ENCODE measurements at regions not wholly inside any gene's neighbourhood (a gene's known extent, or its start where the extent isn't known, plus 50 kb on each side); places are given as distances from the start of the nearest gene placed in this dataset.

DNA sequence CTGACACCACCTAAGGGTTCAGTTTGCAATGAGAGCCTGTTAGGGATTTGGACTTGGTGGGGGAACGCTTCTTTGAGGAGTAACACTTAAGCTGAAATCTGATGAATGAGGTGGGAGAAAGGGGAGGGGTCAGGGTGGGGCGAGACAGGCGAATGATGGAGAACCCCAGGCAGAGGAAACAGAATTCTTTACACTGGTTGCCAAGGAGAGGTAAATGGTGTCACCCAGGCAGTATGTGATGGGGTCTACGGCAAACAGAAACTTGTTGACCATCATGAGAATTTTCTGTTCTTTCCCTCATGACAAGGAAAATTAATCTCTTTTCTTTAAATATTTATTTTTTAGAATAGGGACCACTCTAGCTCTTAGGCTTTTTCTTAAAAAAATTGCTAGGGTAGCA lies 157.2 kb upstream of the MITF start:
- CTCF ChIA-PET = no interaction called here
- POLR2A ChIA-PET = no interaction called here
- TF ChIP-seq, protein P1, sequence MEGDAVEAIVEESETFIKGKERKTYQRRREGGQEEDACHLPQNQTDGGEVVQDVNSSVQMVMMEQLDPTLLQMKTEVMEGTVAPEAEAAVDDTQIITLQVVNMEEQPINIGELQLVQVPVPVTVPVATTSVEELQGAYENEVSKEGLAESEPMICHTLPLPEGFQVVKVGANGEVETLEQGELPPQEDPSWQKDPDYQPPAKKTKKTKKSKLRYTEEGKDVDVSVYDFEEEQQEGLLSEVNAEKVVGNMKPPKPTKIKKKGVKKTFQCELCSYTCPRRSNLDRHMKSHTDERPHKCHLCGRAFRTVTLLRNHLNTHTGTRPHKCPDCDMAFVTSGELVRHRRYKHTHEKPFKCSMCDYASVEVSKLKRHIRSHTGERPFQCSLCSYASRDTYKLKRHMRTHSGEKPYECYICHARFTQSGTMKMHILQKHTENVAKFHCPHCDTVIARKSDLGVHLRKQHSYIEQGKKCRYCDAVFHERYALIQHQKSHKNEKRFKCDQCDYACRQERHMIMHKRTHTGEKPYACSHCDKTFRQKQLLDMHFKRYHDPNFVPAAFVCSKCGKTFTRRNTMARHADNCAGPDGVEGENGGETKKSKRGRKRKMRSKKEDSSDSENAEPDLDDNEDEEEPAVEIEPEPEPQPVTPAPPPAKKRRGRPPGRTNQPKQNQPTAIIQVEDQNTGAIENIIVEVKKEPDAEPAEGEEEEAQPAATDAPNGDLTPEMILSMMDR (IDR thresholded peaks at IDR 0.05; ENCODE audit: control extremely low read depth, extremely low read depth, low read depth, missing control alignments) = no peak
- DNase-seq (ENCODE audit: extremely low spot score) = no peak

DNA sequence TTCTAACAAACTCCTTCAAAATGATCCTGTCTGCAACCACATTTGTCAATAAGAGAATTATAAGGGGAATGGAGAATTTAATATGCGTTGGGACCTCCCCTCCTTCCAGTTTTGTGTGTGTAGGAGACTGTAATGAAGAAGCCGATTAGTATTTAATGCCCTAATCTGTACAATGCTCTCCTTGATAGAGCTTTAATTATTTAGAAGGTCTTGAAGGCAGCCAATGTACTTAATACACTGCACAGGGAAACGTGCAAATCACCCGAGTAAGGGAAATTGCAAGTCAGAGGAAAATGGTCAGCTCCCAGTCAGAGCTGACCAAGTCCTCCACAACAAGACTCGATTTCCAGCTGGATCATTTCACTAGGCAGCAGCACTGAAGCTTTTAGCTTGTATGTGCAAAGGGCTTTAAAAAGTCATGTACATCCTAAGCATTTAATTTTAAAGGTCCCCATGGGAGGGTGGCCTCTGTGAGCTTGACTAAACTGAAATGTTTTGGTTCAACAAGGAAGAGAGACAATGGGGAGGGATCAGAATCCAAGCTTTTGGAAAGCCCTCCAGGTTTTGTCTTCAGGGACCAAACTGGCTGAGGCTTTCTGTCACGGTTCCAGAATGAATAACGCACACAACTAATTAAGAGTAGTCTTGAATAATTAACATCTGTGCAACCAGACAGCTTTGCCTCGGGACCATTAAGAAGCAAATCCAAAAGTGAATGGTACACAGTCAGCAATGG lies 159.8 kb upstream of the MITF start:
- ChIA-PET CTCF (no interaction called here), POLR2A (no interaction called here)
- DNase-seq (ENCODE audit: extremely low spot score) = no peak
- TF ChIP-seq, protein P1 (IDR thresholded peaks at IDR 0.05; ENCODE audit: control extremely low read depth, extremely low read depth, low read depth, missing control alignments) = no peak

GRCh38 chr3:69569520-69569919 lies 169.7 kb upstream of the MITF start:
- TF ChIP-seq, protein P1 (IDR thresholded peaks at IDR 0.05; ENCODE audit: control extremely low read depth, extremely low read depth, low read depth, missing control alignments) = no peak
- ChIA-PET POLR2A (no interaction called here), CTCF (interaction anchor here (1.2 kb wide), 1 partner anchor 16 kb away, joined by 3 read pairs; no protein-coding TSS in a partner anchor)
- no peak for DNase-seq (ENCODE audit: extremely low spot score)

DNA sequence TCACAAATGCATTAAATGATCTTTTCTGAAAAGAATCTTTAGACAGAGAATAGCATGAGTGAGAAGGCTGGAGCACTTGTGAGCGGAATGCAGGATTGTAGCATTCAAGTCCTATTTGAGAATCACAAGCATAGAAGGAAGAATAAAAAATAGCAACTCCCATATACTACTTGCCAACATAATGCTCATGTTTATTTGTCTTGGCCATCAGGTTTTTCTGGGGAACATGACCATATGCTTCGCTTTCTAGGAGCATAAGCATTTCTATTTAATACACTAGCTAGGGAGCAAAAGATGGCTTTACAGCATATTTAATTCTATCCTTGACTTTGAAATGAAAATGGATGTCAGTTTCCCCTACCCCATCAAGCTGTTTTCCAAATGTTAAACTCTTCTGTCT lies 170.3 kb upstream of the MITF start:
- ChIA-PET POLR2A (no interaction called here), CTCF (interaction anchor here (1.2 kb wide), 1 partner anchor 17 kb away, joined by 3 read pairs; no protein-coding TSS in a partner anchor)
- no peak for DNase-seq (ENCODE audit: extremely low spot score)
- TF ChIP-seq, protein P1 (IDR thresholded peaks at IDR 0.05; ENCODE audit: control extremely low read depth, extremely low read depth, low read depth, missing control alignments) = no peak

- CTCF ChIA-PET = interaction anchor here (1.2 kb wide), 1 partner anchor 17 kb away, joined by 3 read pairs; no protein-coding TSS in a partner anchor
- POLR2A ChIA-PET = no interaction called here
- TF ChIP-seq, protein P1 (IDR thresholded peaks at IDR 0.05; ENCODE audit: control extremely low read depth, extremely low read depth, low read depth, missing control alignments) = no peak
- DNase-seq (ENCODE audit: extremely low spot score) = no peak
Measured at GRCh38 chr3:69568458-69568857, 170.8 kb upstream of the MITF start.

DNA sequence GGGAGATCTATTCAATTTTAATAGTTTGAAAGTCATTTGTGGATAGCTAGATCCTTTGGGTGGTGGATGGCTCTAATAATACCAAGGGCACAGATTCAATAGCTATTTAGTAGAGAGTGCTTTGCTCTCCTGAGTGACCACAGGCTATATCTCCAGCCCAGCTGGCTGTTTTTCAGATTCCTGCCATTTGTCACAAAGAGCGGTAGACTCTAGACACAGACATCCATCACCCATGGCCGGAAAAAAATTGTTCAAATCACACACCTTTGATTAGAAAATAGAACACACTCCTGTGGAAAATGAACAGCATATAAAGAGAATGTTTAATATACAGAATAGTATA lies 171.6 kb upstream of the MITF start:
- no peak for DNase-seq (ENCODE audit: extremely low spot score)
- TF ChIP-seq, protein P1 (IDR thresholded peaks at IDR 0.05; ENCODE audit: control extremely low read depth, extremely low read depth, low read depth, missing control alignments) = no peak
- ChIA-PET CTCF (interaction anchor here (0.6 kb wide), 1 partner anchor 142 kb away, joined by 3 read pairs; no protein-coding TSS in a partner anchor), POLR2A (no interaction called here)

All from GM10248 (cell line).